ENCODE measurements at regions not wholly inside any gene's neighbourhood (a gene's known extent, or its start where the extent isn't known, plus 50 kb on each side); places are given as distances from the start of the nearest gene placed in this dataset.

DNA sequence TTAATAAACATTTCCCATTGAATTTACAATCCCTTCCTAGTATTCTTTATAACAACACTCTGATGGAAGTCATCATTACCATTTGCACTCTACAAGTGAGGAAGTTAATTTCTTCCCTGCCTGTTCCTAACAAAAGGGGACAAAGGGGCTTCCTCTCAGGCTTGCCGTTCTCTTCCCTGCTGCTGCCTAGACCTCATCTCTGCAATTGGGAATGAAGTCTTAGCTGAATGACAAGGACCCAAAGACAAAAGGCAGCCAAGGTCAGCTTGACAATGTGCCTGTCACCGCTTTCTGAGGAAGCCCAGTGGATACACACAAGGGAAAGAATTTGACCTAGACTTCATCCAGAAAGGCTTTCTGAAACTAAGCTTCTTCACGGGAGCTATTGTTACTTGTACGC, 416.4 kb downstream of the CMPK2 start:
- Histone ChIP-seq H3K23ac (ENCODE audit: insufficient read length, low read depth, low read length) (no peak overlapping the region), H3K14ac (ENCODE audit: insufficient read depth, low read length) (no peak overlapping the region), H3K23me2 (ENCODE audit: insufficient read length, low read depth, low read length, poor library complexity, severe bottlenecking) (no peaks in the 10 kb centered on the region), H3K4ac (ENCODE audit: low read depth, low read length) (no peak overlapping the region), H2AFZ (ENCODE audit: low read length) (no peak overlapping the region), H2BK20ac (ENCODE audit: low read depth, low read length, poor library complexity, severe bottlenecking) (no peak overlapping the region), H3K27ac (ENCODE audit: insufficient read length, low read depth, low read length) (no peak overlapping the region), H4K20me1 (ENCODE audit: control insufficient read depth, insufficient read depth, insufficient read length) (no peaks in the 10 kb centered on the region), H4K8ac (replicated peaks; ENCODE audit: insufficient read length, low read depth, low read length) (no peak overlapping the region), H2AK5ac (ENCODE audit: insufficient read length, low read length) (no peak overlapping the region), H3K9me3 (ENCODE audit: control insufficient read depth, low read depth, low read length) (no peaks in the 10 kb centered on the region), H2BK12ac (ENCODE audit: insufficient read length, low read depth, low read length) (no peak overlapping the region), H3K79me1 (ENCODE audit: insufficient read depth, low read depth, low read length, poor library complexity, severe bottlenecking) (no peaks in the 10 kb centered on the region), H2BK5ac (ENCODE audit: insufficient read length, low read length) (no peak overlapping the region), H2BK120ac (ENCODE audit: low read depth, low read length, poor library complexity, severe bottlenecking) (no peak overlapping the region), H3K4me2 (ENCODE audit: insufficient read depth, insufficient read length, low read length) (no peak overlapping the region), H3K9ac (ENCODE audit: extremely low read depth, insufficient read length, low read length) (no peak overlapping the region), H3K18ac (ENCODE audit: insufficient read length, low read depth, low read length) (no peak overlapping the region), H4K91ac (ENCODE audit: insufficient read length, low read depth, low read length) (no peak overlapping the region), H3K56ac (ENCODE audit: insufficient read length, low read depth, low read length) (no peak overlapping the region), H3K4me1 (ENCODE audit: insufficient read depth, low read length) (no peaks in the 10 kb centered on the region), H2BK15ac (ENCODE audit: low read depth, low read length) (no peak overlapping the region), H3K27me3 (ENCODE audit: insufficient read depth, low read length) (no peaks in the 10 kb centered on the region), H4K5ac (ENCODE audit: insufficient read length, low read depth, low read length) (no peak overlapping the region), H3K79me2 (ENCODE audit: insufficient read depth, low read length) (no peaks in the 10 kb centered on the region), H3T11ph (ENCODE audit: low read length) (no peak overlapping the region)
- no peak for DNase-seq
- no peaks in the 10 kb centered on the region for H3K36me3 Mint-ChIP-seq (ENCODE audit: insufficient read depth in 1 of 3, low read depth in 3 of 3)
- H3K4me3 Mint-ChIP-seq, result no peak overlapping the region
- WGBS (ENCODE audit: extremely low coverage, insufficient read length, low lambda C conversion rate), result no CpG with 5 or more reads among the region's 4 CpGs
- no peak overlapping the region for H3K27ac Mint-ChIP-seq
- TF ChIP-seq, protein P1, sequence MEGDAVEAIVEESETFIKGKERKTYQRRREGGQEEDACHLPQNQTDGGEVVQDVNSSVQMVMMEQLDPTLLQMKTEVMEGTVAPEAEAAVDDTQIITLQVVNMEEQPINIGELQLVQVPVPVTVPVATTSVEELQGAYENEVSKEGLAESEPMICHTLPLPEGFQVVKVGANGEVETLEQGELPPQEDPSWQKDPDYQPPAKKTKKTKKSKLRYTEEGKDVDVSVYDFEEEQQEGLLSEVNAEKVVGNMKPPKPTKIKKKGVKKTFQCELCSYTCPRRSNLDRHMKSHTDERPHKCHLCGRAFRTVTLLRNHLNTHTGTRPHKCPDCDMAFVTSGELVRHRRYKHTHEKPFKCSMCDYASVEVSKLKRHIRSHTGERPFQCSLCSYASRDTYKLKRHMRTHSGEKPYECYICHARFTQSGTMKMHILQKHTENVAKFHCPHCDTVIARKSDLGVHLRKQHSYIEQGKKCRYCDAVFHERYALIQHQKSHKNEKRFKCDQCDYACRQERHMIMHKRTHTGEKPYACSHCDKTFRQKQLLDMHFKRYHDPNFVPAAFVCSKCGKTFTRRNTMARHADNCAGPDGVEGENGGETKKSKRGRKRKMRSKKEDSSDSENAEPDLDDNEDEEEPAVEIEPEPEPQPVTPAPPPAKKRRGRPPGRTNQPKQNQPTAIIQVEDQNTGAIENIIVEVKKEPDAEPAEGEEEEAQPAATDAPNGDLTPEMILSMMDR (conservative IDR thresholded peaks at IDR 0.05), result no peak
- no peaks in the 10 kb centered on the region for H3K27me3 Mint-ChIP-seq (ENCODE audit: low read depth)
- H3K4me1 Mint-ChIP-seq, result peaks cover 7 to 10% of the 10 kb centered on the region in 2 experiments
- no peaks in the 10 kb centered on the region for H3K9me3 Mint-ChIP-seq

Data from H9 (cell line).